Fibroblast of pulmonary artery (primary cell): ENCODE measurements at regions not wholly inside any gene's neighbourhood (a gene's known extent, or its start where the extent isn't known, plus 50 kb on each side); places are given as distances from the start of the nearest gene placed in this dataset.

Experiments used
- DNase-seq: peaks from one replicate; pipeline ENCODE4 v3.0.0-alpha.2; 2010; ENCODE audit warnings: low read depth
- H3K4me3 ChIP-seq: replicated peaks from 2 replicates; pipeline ENCODE4 v1.5.1; 2011; ENCODE audit warnings: low read depth, mild to moderate bottlenecking, control low read depth, low read length, moderate library complexity
- TF ChIP-seq, protein P1 (sequence below): IDR thresholded peaks from 2 replicates; pipeline ENCODE4 v1.5.1; 2011; ENCODE audit warnings: mild to moderate bottlenecking, control low read depth, low read length, inconsistent platforms; ENCODE audit errors: missing control alignments

DNA sequence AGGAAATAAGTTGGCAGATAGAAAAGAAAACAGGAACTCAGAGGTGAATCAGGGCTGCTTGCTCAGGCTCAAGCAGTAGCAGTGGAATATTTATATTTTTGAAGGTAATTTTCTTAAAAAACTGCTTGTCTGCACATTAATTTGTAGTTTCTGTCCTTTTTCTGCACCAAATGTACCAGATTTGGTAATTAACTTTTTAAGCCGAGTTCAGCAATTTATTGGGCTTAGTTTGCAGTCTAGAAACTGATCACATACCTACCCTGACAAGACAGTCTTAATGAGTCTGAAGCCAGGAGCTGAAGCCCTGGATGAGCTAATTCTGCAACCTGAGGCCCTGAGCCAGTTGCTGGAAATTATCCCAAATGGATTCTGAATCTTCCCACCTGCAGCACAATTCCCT is 647.0 kb downstream of the TDRD15 start:
- TF ChIP-seq, protein P1, sequence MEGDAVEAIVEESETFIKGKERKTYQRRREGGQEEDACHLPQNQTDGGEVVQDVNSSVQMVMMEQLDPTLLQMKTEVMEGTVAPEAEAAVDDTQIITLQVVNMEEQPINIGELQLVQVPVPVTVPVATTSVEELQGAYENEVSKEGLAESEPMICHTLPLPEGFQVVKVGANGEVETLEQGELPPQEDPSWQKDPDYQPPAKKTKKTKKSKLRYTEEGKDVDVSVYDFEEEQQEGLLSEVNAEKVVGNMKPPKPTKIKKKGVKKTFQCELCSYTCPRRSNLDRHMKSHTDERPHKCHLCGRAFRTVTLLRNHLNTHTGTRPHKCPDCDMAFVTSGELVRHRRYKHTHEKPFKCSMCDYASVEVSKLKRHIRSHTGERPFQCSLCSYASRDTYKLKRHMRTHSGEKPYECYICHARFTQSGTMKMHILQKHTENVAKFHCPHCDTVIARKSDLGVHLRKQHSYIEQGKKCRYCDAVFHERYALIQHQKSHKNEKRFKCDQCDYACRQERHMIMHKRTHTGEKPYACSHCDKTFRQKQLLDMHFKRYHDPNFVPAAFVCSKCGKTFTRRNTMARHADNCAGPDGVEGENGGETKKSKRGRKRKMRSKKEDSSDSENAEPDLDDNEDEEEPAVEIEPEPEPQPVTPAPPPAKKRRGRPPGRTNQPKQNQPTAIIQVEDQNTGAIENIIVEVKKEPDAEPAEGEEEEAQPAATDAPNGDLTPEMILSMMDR = no peak
- DNase-seq = no peak
- H3K4me3 ChIP-seq = no peak overlapping the region

- no peak overlapping the region for H3K4me3 ChIP-seq
- DNase-seq = peak; percentile 18
- TF ChIP-seq, protein P1 = no peak
Measured at GRCh38 chr2:21772624-21773023, 648.9 kb downstream of the TDRD15 start.

DNA sequence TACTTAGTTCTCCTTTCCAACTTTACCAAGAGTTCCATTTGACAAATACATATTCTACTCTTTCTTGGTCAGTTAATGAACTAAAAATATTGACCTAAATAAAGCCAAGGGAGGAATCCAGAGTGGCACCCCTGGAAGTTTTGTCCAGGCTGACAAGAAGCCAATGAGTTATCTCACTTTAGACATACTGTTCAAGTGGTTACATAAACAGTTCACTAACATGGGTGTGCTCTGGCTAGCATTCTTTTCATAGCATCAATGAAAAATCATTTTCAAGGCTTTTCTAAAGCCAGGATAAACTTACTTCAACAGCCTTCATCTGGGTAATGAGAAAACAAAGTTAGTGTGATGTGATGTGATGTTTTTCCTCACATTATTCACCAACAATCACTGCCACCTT is 649.4 kb downstream of the TDRD15 start:
- H3K4me3 ChIP-seq = no peak overlapping the region
- no peak for DNase-seq
- TF ChIP-seq, protein P1 = no peak

DNA sequence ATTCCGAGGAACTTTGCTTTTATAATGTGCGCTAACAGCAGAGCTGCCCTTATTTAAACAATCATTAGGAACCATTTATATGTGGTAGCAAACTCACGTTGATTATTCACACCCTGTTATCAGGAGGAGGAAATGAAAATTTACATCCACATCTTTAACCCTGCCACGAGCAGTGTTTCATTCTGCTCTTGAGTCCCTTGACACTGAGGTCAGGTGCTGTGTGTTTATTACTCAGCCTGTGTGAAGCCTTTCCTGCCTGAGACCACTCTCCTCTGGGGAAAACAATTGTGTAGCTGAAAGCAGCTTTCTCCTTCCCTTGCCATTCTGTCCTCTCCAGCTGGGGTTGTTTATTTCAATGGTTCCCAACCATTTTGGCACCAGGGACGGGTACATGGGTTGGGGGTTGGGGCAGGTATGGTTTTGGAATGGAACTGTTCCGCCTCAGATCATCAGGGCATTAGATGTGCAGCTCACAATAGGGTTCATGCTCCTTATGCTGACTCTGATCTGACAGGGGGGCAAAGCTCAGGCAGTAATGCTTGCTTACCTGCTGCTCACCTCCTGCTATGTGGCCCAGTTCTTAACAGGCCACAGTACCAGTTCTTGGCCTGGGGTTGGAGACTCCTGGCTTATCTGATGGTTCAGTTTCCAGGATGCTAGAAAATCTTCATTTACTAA is 651.1 kb downstream of the TDRD15 start:
- TF ChIP-seq, protein P1 = no peak
- no peak overlapping the region for H3K4me3 ChIP-seq

DNA sequence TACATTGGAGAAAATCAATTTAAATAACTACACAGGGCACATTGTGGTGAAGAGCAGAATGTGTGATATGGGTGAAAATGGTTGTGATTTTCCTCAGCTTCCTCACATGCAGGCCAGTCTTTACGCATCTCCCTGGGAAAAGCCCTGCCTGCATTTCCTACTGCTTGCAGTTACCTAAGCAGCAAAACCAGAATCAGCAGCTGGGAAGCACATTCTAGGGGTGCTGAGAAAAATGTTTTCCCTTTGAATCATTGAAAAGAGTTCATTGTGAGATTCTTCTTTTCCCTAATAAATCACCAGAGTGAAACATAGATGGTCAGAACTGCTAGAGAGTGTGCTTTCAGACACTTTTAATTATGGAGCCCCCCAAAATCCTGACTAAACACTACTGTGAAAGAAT is 656.0 kb downstream of the TDRD15 start:
- no peak for DNase-seq
- TF ChIP-seq, protein P1 = no peak

More for the DNA sequence above, 651.1 kb downstream of the TDRD15 start:
- DNase-seq = no peak

GRCh38 chr2:21781962-21782361 is 658.2 kb downstream of the TDRD15 start:
- TF ChIP-seq, protein P1 = no peak
- no peak overlapping the region for H3K4me3 ChIP-seq
- no peak for DNase-seq

More for the DNA sequence above, 656.0 kb downstream of the TDRD15 start:
- no peak overlapping the region for H3K4me3 ChIP-seq

GRCh38 chr2:21782866-21783265 is 659.1 kb downstream of the TDRD15 start:
- no peak for DNase-seq
- no peak overlapping the region for H3K4me3 ChIP-seq
- TF ChIP-seq, protein P1 = no peak
